ENCODE measurements at regions not wholly inside any gene's neighbourhood (a gene's known extent, or its start where the extent isn't known, plus 50 kb on each side); places are given as distances from the start of the nearest gene placed in this dataset.
A peak's percentile ranks its signal among the peaks of the same experiment; 100 is the strongest.

DNA sequence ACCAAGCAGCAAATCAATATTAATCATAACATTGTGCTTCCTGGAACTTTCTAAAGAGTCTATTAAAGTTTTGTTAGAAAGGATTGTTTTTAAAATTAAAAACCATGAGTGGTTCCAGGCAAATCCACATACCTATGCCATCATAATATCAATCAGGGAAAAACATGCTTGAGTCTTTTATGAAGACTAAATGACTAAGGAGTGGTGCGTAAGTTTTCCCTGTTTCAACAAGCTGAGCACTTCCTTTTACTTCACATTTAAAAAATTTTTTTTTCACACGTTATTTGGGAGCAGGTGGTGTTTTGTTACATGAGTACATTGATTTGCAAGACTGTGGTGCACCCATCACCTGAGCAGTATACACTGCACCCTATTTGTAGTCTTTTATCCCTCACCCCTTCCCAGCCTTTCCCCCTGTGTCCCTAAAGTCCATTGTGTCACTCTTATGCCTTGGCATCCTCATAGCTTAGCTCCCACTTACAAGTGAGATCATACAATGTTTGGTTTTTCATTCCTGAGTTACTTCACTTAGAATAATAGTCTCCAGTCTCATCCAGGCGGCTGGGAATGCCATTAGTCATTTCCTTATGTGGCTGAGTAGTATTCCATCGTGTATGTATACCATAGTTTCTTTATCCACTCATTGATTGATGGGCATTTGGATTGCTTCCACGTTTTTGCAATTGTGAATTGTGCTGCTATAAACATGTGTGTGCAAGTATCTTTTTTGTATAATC lies 1190.3 kb upstream of the RAG2 start:
- peak; percentile 15 for DNase-seq (ENCODE audit: low read depth, low spot score)

DNA sequence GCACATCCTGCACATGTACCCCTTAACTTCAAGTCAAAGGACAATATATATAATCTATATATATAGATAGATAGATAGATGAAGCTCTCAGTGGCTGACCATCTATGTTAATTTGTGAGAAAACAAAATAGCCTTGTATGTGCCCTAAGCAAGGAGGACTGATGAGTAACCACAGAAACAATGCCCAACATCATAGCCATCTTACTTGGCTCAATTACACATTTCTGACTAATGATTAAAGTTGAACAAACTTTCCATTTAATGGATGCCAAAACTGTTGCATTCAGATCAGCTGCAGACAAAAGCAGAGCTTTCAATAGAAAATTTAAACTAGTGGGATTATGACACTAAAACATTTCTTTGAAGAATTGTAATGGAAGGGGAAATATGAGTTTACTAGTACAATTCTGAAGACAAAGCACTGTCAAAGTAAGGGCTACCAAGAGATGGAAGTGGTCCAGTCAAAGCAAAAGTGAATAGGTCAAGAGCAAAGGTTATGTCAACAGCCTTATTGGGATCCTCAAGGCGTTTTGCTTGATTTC lies 1188.2 kb upstream of the RAG2 start:
- DNase-seq (ENCODE audit: low read depth, low spot score): no peak

- no peak for DNase-seq (ENCODE audit: low read depth, low spot score)
Observed at GRCh38 chr11:37774441-37774840, 1176.4 kb upstream of the RAG2 start.

- no peak for DNase-seq (ENCODE audit: low read depth, low spot score)
Observed at GRCh38 chr11:37770145-37770544, 1172.1 kb upstream of the RAG2 start.

- DNase-seq (ENCODE audit: low read depth, low spot score): no peak
Observed at GRCh38 chr11:37762079-37762478, 1164.0 kb upstream of the RAG2 start.

GRCh38 chr11:37755521-37755920 lies 1157.5 kb upstream of the RAG2 start:
- no peak for DNase-seq (ENCODE audit: low read depth, low spot score)

GRCh38 chr11:37748641-37749040 lies 1150.6 kb upstream of the RAG2 start:
- DNase-seq (ENCODE audit: low read depth, low spot score): no peak

- no peak for DNase-seq (ENCODE audit: low read depth, low spot score)
Observed at GRCh38 chr11:37747121-37747520, 1149.1 kb upstream of the RAG2 start.

- DNase-seq (ENCODE audit: low read depth, low spot score): no peak
Observed at GRCh38 chr11:37727371-37727770, 1129.3 kb upstream of the RAG2 start.

DNA sequence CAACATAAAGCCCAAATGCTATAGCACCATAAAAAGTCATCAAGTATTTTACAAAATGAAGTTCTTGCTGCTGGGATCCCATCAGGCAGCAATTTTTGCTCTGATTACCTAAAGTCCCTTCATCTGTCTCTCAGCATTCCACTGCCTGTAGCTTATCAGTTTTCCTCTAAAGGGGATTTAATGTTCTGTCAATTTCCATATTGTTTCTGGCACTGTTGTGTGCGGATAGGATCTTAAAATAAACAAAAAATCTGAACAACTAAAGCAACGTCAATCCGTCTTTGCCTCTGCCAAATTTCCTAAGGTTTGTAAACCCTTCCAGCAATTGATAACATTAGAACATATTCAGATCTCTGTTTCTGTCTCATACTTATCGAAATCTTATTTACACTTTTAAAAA lies 1126.3 kb upstream of the RAG2 start:
- DNase-seq (ENCODE audit: low read depth, low spot score): no peak

DNA sequence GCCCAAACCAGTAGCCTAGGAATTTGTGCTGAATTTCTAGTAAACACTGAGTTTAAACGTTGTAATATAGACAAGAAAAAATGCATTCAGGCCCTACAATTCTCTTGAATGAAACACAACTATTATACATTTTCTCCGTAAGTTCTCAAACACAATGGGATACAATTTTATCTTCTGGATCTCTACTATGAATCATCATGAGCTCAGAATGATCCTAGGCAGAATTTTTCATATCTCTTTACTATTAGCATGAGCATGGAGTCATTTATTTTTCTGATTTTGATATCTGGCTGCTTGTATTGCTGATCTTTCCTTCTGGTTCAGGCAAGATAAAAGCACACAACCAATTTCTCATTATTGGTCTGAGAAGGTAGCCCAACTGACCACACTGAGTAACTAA lies 1123.4 kb upstream of the RAG2 start:
- no peak for DNase-seq (ENCODE audit: low read depth, low spot score)

DNA sequence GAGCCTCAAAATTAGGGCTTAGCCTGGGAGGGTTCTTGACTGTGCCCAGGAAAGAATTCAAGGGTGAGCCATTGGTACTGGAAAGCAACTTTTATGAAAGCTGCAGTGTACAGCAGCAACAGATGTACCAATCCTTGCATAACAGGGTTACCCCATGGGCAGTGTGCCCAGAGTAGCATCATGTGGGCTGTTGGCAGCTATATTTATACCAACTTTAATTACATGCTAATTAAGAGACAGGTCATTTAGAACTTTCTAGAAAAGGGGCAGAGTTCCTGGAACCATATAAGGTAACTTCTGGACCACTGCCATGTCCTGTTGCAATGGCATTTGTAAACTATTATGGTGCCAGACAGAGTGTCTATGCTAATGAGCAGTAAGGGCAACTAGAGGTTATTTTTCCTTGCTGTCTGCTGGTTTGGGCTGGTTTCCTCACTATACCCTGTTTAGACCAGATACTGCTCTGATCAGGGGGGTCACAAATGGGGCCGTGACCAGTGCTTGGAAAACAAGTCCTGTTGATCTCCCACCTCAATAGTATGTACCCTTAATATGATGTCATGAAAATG lies 1120.5 kb upstream of the RAG2 start:
- DNase-seq (ENCODE audit: low read depth, low spot score): no peak

- peak; percentile 1 for DNase-seq (ENCODE audit: low read depth, low spot score)
Observed at GRCh38 chr11:37712251-37712650, 1114.2 kb upstream of the RAG2 start.

DNA sequence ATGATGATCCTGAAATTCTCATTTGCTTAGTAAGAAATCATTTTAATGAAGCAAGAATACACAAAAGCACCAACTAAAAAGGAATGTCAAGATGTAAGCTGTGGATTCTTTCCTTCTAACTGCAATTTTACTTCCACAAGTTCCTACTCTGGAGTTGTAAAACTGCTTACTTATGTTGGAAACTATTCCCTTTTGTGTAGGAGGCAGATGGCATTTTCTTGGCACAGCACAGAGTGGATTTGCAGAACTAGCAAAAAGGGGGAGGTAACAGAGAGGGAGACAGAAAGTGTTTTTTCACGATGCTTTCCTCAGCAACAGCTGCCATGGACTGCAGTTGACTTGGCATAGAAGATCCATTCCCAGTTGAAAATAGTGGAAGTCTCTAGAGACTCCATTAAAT lies 1112.0 kb upstream of the RAG2 start:
- DNase-seq (ENCODE audit: low read depth, low spot score): no peak

DNA sequence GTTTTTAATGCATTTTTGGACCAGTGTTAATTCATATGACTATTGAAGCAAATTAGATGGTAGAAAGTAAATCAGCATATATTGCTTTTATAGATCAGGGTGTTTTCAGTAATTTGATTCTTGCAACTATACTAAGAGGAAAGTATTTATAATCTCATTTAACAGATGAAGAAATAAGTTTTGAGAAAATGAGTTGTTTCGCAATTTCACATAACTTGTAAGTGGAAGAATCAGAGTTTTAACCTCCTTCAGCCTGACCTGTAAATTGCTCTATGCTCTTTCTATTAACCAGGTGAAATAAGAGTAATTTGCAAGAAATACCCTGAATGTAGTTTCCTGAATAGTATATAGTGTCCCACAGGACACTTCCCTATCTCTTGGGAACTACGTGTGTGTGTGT lies 1106.8 kb upstream of the RAG2 start:
- DNase-seq (ENCODE audit: low read depth, low spot score): no peak

GRCh38 chr11:37699644-37700043 lies 1101.6 kb upstream of the RAG2 start:
- no peak for DNase-seq (ENCODE audit: low read depth, low spot score)

- DNase-seq (ENCODE audit: low read depth, low spot score): no peak
Observed at GRCh38 chr11:37695283-37695682, 1097.2 kb upstream of the RAG2 start.

DNA sequence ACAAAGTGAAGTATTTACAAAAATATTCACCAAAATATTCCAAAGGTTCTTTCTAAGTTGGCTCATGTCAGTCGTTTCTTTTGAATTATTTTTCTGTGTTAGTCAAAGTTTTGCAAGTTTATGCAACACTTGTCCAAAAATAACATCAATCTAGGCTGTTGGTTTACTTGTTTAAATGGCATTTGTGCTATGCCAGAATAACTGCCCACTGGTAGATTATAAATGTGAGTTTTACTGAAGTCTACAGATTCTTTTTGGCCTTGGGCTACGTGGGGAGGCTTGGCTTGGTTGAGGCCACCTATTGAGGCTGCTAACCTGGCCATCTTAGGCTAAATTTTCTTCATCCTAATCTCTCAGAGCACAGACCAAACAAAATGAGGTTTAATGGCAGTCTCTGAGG lies 1091.9 kb upstream of the RAG2 start:
- DNase-seq (ENCODE audit: low read depth, low spot score): no peak

GRCh38 chr11:37688456-37688855 lies 1090.4 kb upstream of the RAG2 start:
- DNase-seq (ENCODE audit: low read depth, low spot score): no peak

GRCh38 chr11:37687130-37687529 lies 1089.1 kb upstream of the RAG2 start:
- no peak for DNase-seq (ENCODE audit: low read depth, low spot score)

- DNase-seq (ENCODE audit: low read depth, low spot score): no peak
Observed at GRCh38 chr11:37671321-37671720, 1073.3 kb upstream of the RAG2 start.

DNA sequence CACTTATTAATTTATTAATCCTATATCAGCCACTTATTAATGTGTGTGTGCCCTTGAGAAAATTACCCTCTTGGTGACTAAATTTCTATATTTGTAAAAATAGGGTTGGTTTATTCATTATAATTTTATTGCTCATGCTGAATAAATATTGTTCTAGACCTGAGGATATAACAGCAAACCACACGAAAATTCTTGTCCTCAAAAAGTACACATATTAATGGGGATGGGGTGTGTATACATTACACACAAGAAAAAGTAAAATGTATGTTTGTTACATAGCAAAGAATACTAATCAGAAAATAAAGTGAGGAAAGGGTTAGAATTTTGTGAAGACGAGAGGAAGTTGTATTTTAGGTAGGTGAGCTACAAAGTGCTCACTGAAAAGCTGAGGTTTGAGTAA lies 1068.9 kb upstream of the RAG2 start:
- DNase-seq (ENCODE audit: low read depth, low spot score): no peak

DNA sequence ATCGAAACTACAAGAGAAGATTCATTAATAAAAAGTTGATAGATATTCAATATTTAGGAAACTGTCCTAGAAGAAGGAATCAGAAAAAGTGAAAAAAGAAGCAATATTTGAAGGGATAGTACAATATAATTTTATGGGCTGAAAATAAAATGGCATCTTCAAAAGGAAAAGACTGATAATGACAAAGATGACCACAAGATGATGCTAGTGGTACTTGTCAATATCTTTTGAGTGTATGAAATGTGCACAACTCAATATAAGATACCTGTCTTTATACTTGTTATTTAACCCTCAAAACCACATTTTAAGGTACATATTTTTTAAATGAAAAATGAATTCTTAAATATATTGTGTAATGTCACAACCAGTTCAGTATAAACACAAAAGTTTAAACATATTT lies 1059.6 kb upstream of the RAG2 start:
- DNase-seq (ENCODE audit: low read depth, low spot score): no peak

All from smooth muscle cell of the brain vasculature (primary cell).